HepG2 (cell line): ENCODE measurements at regions not wholly inside any gene's neighbourhood (a gene's known extent, or its start where the extent isn't known, plus 50 kb on each side); places are given as distances from the start of the nearest gene placed in this dataset.

Experiments
- ATAC-seq: fragments of 200-7000 bp; cut with Tn5 transposase; 3 replicates; pipeline ENCODE4 v1.9.1; 2020; ENCODE audit warnings: mild to moderate bottlenecking, moderate library complexity
- BruUV-seq: library from RNA; stranded (reverse); fragments of 400-500 nt; replicated peaks from 2 replicates; lab custom pipeline; 2021; lab: Mats Ljungman, UMichigan
- CTCF ChIA-PET: fragments of 300-600 bp; formaldehyde crosslinking; extraction: SDS; loops from one replicate; lab custom pipeline; 2021; ENCODE audit warnings: low total read pairs, inconsistent platforms, low intra/inter-chr PET ratio; lab: Yijun Ruan, JAX
- POLR2A ChIA-PET: fragments of 350-600 bp; sonication (Branson Sonifier 250); formaldehyde crosslinking; loops from one replicate; lab custom pipeline; 2020; ENCODE audit warnings: antibody characterized with exemption, inconsistent platforms; lab: Yijun Ruan, JAX
- DNase-seq: peaks from one replicate; pipeline ENCODE4 v3.0.0-alpha.2; 2015; ENCODE audit warnings: low spot score
- FAIRE-seq: peaks from 3 replicates; lab custom pipeline; 2011; peaks lifted over from hg19 to GRCh38; lab: Jason Lieb, UNC
- H2AFZ ChIP-seq: one replicate; pipeline ENCODE4 v1.6.1; 2011; ENCODE audit warnings: low read length, inconsistent platforms
- H3K27ac ChIP-seq: fragments of 300-600 bp; 3 replicates; pipeline ENCODE4 v1.8.0; 2011; ENCODE audit warnings: mixed run types, mild to moderate bottlenecking, mixed read lengths, low read length, inconsistent platforms; ENCODE audit not compliant: insufficient read depth; ENCODE audit errors: extremely low read length
- H3K27me3 ChIP-seq, 2 experiments: fragments of 200-600 bp in 1 of 2; 2 replicates in 1 of 2; 3 replicates in 1 of 2; pipeline versions ENCODE4 v1.6.0 to v1.8.0; 2011; ENCODE audit warnings: low read length in 2 of 2, mild to moderate bottlenecking in 2 of 2, moderate library complexity in 2 of 2, inconsistent platforms in 1 of 2; ENCODE audit not compliant: insufficient read depth in 2 of 2, control insufficient read depth in 1 of 2
- H3K36me3 ChIP-seq, 2 experiments: fragments of 200-600 bp in 1 of 2; replicated peaks in 1 of 2; 2 replicates in 1 of 2; 3 replicates in 1 of 2; pipeline versions ENCODE4 v1.5.1 to v1.8.0; 2011; ENCODE audit warnings: low read length in 2 of 2, inconsistent platforms in 1 of 2; ENCODE audit not compliant: insufficient read depth in 2 of 2, control insufficient read depth in 1 of 2
- H3K4me1 ChIP-seq: 2 replicates; pipeline ENCODE4 v1.5.1; 2012; ENCODE audit warnings: low read length, inconsistent platforms; ENCODE audit not compliant: insufficient read depth
- H3K4me2 ChIP-seq: 2 replicates; pipeline ENCODE4 v1.6.0; 2011; ENCODE audit warnings: low read depth, low read length, inconsistent platforms
- H3K4me3 ChIP-seq, 3 experiments: fragments of 200-600 bp in 1 of 3; sonication (generic), shearing (Covaris generic) in 1 of 3; replicated peaks in 1 of 3; 2 replicates each; pipeline ENCODE4 v1.5.1; 2011 to 2016; ENCODE audit warnings: low read length in 3 of 3, inconsistent platforms in 2 of 3, low read depth in 2 of 3, mild to moderate bottlenecking in 2 of 3, control low read depth in 1 of 3, mixed read lengths in 1 of 3; ENCODE audit not compliant: insufficient read depth in 1 of 3
- H3K79me2 ChIP-seq: one replicate; pipeline ENCODE4 v1.6.1; 2011; ENCODE audit warnings: low read length, inconsistent platforms; ENCODE audit not compliant: insufficient read depth
- H3K9ac ChIP-seq: 2 replicates; pipeline ENCODE4 v1.6.0; 2011; ENCODE audit warnings: mild to moderate bottlenecking, low read depth, low read length, inconsistent platforms; ENCODE audit not compliant: insufficient read depth
- H3K9me3 ChIP-seq: 2 replicates; pipeline ENCODE4 v1.5.1; 2012; ENCODE audit warnings: mild to moderate bottlenecking, low read length
- H4K20me1 ChIP-seq: 2 replicates; pipeline ENCODE4 v1.6.0; 2011; ENCODE audit warnings: inconsistent platforms, mild to moderate bottlenecking, low read length, moderate library complexity; ENCODE audit not compliant: insufficient read depth
- ARNTL ChIP-seq: sonication (generic); formaldehyde crosslinking; IDR thresholded peaks from 2 replicates; pipeline ENCODE4 v1.4.0; 2020; ENCODE audit warnings: mild to moderate bottlenecking, missing genetic modification reagents
- EEA1 ChIP-seq: sonication (generic); formaldehyde crosslinking; IDR thresholded peaks from 2 replicates; pipeline ENCODE4 v1.5.1; 2020; ENCODE audit warnings: mild to moderate bottlenecking, missing genetic modification reagents, borderline replicate concordance
- GATA4 ChIP-seq: sonication (generic); IDR thresholded peaks from 2 replicates; pipeline ENCODE4 v1.6.1; 2016; ENCODE audit warnings: antibody characterized with exemption, low read depth, borderline replicate concordance
- HNF1A ChIP-seq, 2 experiments: sonication (generic) in 1 of 2; formaldehyde crosslinking in 1 of 2; IDR thresholded peaks; 2 replicates each; pipeline versions ENCODE4 v1.4.0 to v1.6.1; 2016 to 2020; ENCODE audit warnings: borderline replicate concordance in 1 of 2, low read depth in 1 of 2, mild to moderate bottlenecking in 1 of 2, missing genetic modification reagents in 1 of 2
- JUND ChIP-seq: sonication (generic); formaldehyde crosslinking; IDR thresholded peaks from 2 replicates; pipeline ENCODE4 v1.8.0; 2022; ENCODE audit warnings: mild to moderate bottlenecking, missing genetic modification reagents
- MED1 ChIP-seq: sonication (generic); formaldehyde crosslinking; IDR thresholded peaks from 2 replicates; pipeline ENCODE4 v1.4.0; 2020; ENCODE audit warnings: missing genetic modification reagents
- NFE2 ChIP-seq: sonication (generic); formaldehyde crosslinking; IDR thresholded peaks from 2 replicates; pipeline ENCODE4 v1.4.0; 2020; ENCODE audit warnings: missing genetic modification reagents
- NR2F1 ChIP-seq, 2 experiments: fragments of 450-650 bp in 1 of 2; formaldehyde crosslinking in 1 of 2; IDR thresholded peaks; 2 replicates each; pipeline versions ENCODE4 v1.5.0 to v1.6.1; 2016 to 2020; ENCODE audit warnings: mild to moderate bottlenecking in 1 of 2, missing compliant biosample characterization in 1 of 2, missing genetic modification reagents in 1 of 2, moderate library complexity in 1 of 2
- RAD21 ChIP-seq: fragments of 450-650 bp; formaldehyde crosslinking; IDR thresholded peaks from 2 replicates; pipeline ENCODE4 v1.5.0; 2020; ENCODE audit warnings: mild to moderate bottlenecking
- RFXANK ChIP-seq: IDR thresholded peaks from 2 replicates; pipeline ENCODE4 v1.6.1; 2016
- ZHX1 ChIP-seq: sonication (generic); formaldehyde crosslinking; IDR thresholded peaks from 2 replicates; pipeline ENCODE4 v1.8.1; 2022; ENCODE audit warnings: low read depth, mild to moderate bottlenecking, missing genetic modification reagents
- ZNF337 ChIP-seq: sonication (generic); formaldehyde crosslinking; IDR thresholded peaks from 2 replicates; pipeline ENCODE4 v1.5.1; 2020; ENCODE audit warnings: missing genetic modification reagents, low read depth, mild to moderate bottlenecking, borderline replicate concordance
- ZNF484 ChIP-seq: sonication (generic); formaldehyde crosslinking; IDR thresholded peaks from 2 replicates; pipeline ENCODE4 v1.5.1; 2020; ENCODE audit warnings: mild to moderate bottlenecking, low read depth, missing genetic modification reagents, borderline replicate concordance
- ZNF552 ChIP-seq: sonication (generic); formaldehyde crosslinking; IDR thresholded peaks from 2 replicates; pipeline ENCODE4 v1.9.0; 2022; ENCODE audit warnings: missing genetic modification reagents, mild to moderate bottlenecking, borderline replicate concordance
- ZNF558 ChIP-seq: sonication (generic); formaldehyde crosslinking; IDR thresholded peaks from 2 replicates; pipeline ENCODE4 v1.9.0; 2022; ENCODE audit warnings: mild to moderate bottlenecking, missing genetic modification reagents, borderline replicate concordance
- WGBS: methylation state at CpG from one replicate; pipeline ENCODE4 v1.1.6; 2017; ENCODE audit warnings: low lambda C conversion rate; 5-methylcytosine and 5-hydroxymethylcytosine counted together
- in situ Hi-C: cut with HindIII; loops from 2 replicates; pipeline ENCODE4 v1.10.0; 2017; ENCODE audit warnings: low pct_unique_long_range_greater_than_20kb; ENCODE audit not compliant: extremely low pct_ligation_motif_present
- intact Hi-C: fragments of 100-400 bp; cut with micrococcal nuclease; formaldehyde crosslinking; loops from one replicate; pipeline ENCODE4 v1.10.0; 2022; ENCODE audit not compliant: unreplicated experiment

GRCh38 chr2:147110317-147110716, 734.5 kb upstream of the ACVR2A start (continued):
- TF ChIP-seq MED1 (no peak), ZNF558 (CRISPR knock-in tag) (no peak), RFXANK (CRISPR knock-in tag) (no peak), ZHX1 (no peak), RAD21 (no peak), ARNTL (CRISPR knock-in tag) (no peak), ZNF484 (CRISPR knock-in tag) (no peak), NR2F1 (CRISPR knock-in tag; IDR thresholded peaks at IDR 0.05) (no peak), ZNF337 (CRISPR knock-in tag) (no peak)

GRCh38 chr2:147109291-147109690, 735.5 kb upstream of the ACVR2A start:
- ChIA-PET POLR2A (no interaction called here), CTCF (no interaction called here)
- Histone ChIP-seq H3K27me3 (no peaks in the 10 kb centered on the region; a peak in 1 of 5 replicates), H2AFZ (no peak overlapping the region), H3K4me1 (no peaks in the 10 kb centered on the region), H3K4me2 (no peak overlapping the region), H3K36me3 (no peaks in the 10 kb centered on the region), H3K9me3 (0 out of 2 replicates have a peak, but pooled peaks cover 10% of the 10 kb centered on the region), H3K4me3 (no peak overlapping the region)
- 0% methylated on average over 2 of the region's 2 CpGs for WGBS
- no peak for DNase-seq
- in situ Hi-C loops, result no loop called here
- TF ChIP-seq NR2F1 (CRISPR knock-in tag; IDR thresholded peaks at IDR 0.05) (no peak), NFE2 (CRISPR knock-in tag) (no peak), JUND (CRISPR knock-in tag) (no peak), HNF1A (IDR thresholded peaks at IDR 0.05; ENCODE audit: low read depth) (no peak), HNF1A (CRISPR knock-in tag; IDR thresholded peaks at IDR 0.05; ENCODE audit: borderline replicate concordance) (no peak), EEA1 (no peak), ZNF552 (no peak), GATA4 (no peak)
- TF ChIP-seq, all 625 proteins: peak for 0
- ATAC-seq (no peak), FAIRE-seq (no peak)
- no peaks in the 10 kb centered on the region for H4K20me1 ChIP-seq
- H3K27ac ChIP-seq, result no peak overlapping the region
- H3K9ac ChIP-seq, result no peak overlapping the region
- no peaks in the 10 kb centered on the region for H3K79me2 ChIP-seq
- BruUV-seq, result no TSS peak
- intact Hi-C loops, result no loop called here
